ENCODE measurements at regions not wholly inside any gene's neighbourhood (a gene's known extent, or its start where the extent isn't known, plus 50 kb on each side); places are given as distances from the start of the nearest gene placed in this dataset.

- no peak overlapping the region for H3K9ac ChIP-seq (replicated peaks; ENCODE audit: extremely low read depth, insufficient read depth, low read length)
- H2AFZ ChIP-seq (ENCODE audit: low read depth, low read length) = no peak overlapping the region
- no peak overlapping the region for H3K4me2 ChIP-seq (ENCODE audit: insufficient read depth, low read length)
- no peaks in the 10 kb centered on the region for H3K27me3 ChIP-seq (ENCODE audit: control insufficient read depth in 2 of 2, insufficient read depth in 2 of 2, low read length in 2 of 2)
- no peaks in the 10 kb centered on the region for H3K9me3 ChIP-seq (replicated peaks; ENCODE audit: control insufficient read depth, insufficient read depth, low read length)
- H3K9me1 ChIP-seq (replicated peaks; ENCODE audit: control insufficient read depth, extremely low read depth, insufficient read depth, low read length) = no peaks in the 10 kb centered on the region
- POLR2A ChIA-PET = no interaction called here
- no peak for FAIRE-seq
- no peak for DNase-seq (ENCODE audit: low read depth, low spot score)
- H3K36me3 ChIP-seq (ENCODE audit: control insufficient read depth in 2 of 2, extremely low read depth in 1 of 2, insufficient read depth in 2 of 2, low read length in 2 of 2) = no peaks in the 10 kb centered on the region
- no peaks in the 10 kb centered on the region for H3K79me2 ChIP-seq (ENCODE audit: control insufficient read depth, insufficient read depth, low read length)
- intact Hi-C loops (cut with micrococcal nuclease) (no loop called here), dilution Hi-C loops (cut with MboI; ENCODE audit: extremely low pct_ligation_motif_present, low sequenced_read_pairs) (no loop called here)
- no TSS peak for BruUV-seq (replicated peaks)
- H4K20me1 ChIP-seq (replicated peaks; ENCODE audit: control insufficient read depth, extremely low read depth, insufficient read depth, low read length) = no peaks in the 10 kb centered on the region
- no peak overlapping the region for H3K4me3 ChIP-seq (replicated peaks in 1 of 3; ENCODE audit: insufficient read depth in 1 of 3, low read depth in 1 of 3, low read length in 3 of 3)
- H3K27ac ChIP-seq (ENCODE audit: insufficient read depth, low read depth, low read length) = no peak overlapping the region
- CTCF ChIA-PET = no interaction called here
- TF ChIP-seq CTCF (IDR thresholded peaks at IDR 0.05; ENCODE audit: extremely low read depth in 1 of 2, insufficient read depth in 1 of 2, low read depth in 1 of 2, low read length in 2 of 2) (no peak), GATA2 (IDR thresholded peaks at IDR 0.05; ENCODE audit: insufficient read depth, insufficient read length, low read depth, low read length) (no peak), MAX (IDR thresholded peaks at IDR 0.05; ENCODE audit: insufficient read depth, insufficient read length) (no peak), POLR2A (IDR thresholded peaks at IDR 0.05; ENCODE audit: low read depth, low read length) (no peak), JUN (IDR thresholded peaks at IDR 0.05; ENCODE audit: borderline replicate concordance, insufficient read depth, insufficient read length, low read depth) (no peak)
- H3K4me1 ChIP-seq (ENCODE audit: control insufficient read depth, extremely low read depth, insufficient read depth, low read length) = no peaks in the 10 kb centered on the region
These were observed 110.3 kb downstream of the OXSM start for GRCh38 chr3:25900161-25900560.

GRCh38 chr3:25901796-25902195 is 111.9 kb downstream of the OXSM start:
- CTCF ChIA-PET = interaction anchor here (0.9 kb wide), 1 partner anchor 45 kb away, joined by 3 read pairs; no protein-coding TSS in a partner anchor
- H3K79me2 ChIP-seq (ENCODE audit: control insufficient read depth, insufficient read depth, low read length) = no peaks in the 10 kb centered on the region
- H3K27ac ChIP-seq (ENCODE audit: insufficient read depth, low read depth, low read length) = no peak overlapping the region
- no peaks in the 10 kb centered on the region for H4K20me1 ChIP-seq (replicated peaks; ENCODE audit: control insufficient read depth, extremely low read depth, insufficient read depth, low read length)
- dilution Hi-C loops (cut with MboI; ENCODE audit: extremely low pct_ligation_motif_present, low sequenced_read_pairs) = no loop called here
- H3K27me3 ChIP-seq (ENCODE audit: control insufficient read depth in 2 of 2, insufficient read depth in 2 of 2, low read length in 2 of 2) = no peaks in the 10 kb centered on the region
- DNase-seq (ENCODE audit: low read depth, low spot score) (no peak), FAIRE-seq (no peak)
- POLR2A ChIA-PET = no interaction called here
- no peaks in the 10 kb centered on the region for H3K36me3 ChIP-seq (ENCODE audit: control insufficient read depth in 2 of 2, extremely low read depth in 1 of 2, insufficient read depth in 2 of 2, low read length in 2 of 2)
- no peak overlapping the region for H2AFZ ChIP-seq (ENCODE audit: low read depth, low read length)
- no peaks in the 10 kb centered on the region for H3K4me1 ChIP-seq (ENCODE audit: control insufficient read depth, extremely low read depth, insufficient read depth, low read length)
- H3K9me1 ChIP-seq (replicated peaks; ENCODE audit: control insufficient read depth, extremely low read depth, insufficient read depth, low read length) = no peaks in the 10 kb centered on the region
- intact Hi-C loops (cut with micrococcal nuclease) = no loop called here
- BruUV-seq (replicated peaks) = no TSS peak
- no peak overlapping the region for H3K4me3 ChIP-seq (replicated peaks in 1 of 3; ENCODE audit: insufficient read depth in 1 of 3, low read depth in 1 of 3, low read length in 3 of 3)
- H3K4me2 ChIP-seq (ENCODE audit: insufficient read depth, low read length) = no peak overlapping the region
- no peaks in the 10 kb centered on the region for H3K9me3 ChIP-seq (replicated peaks; ENCODE audit: control insufficient read depth, insufficient read depth, low read length)
- H3K9ac ChIP-seq (replicated peaks; ENCODE audit: extremely low read depth, insufficient read depth, low read length) = no peak overlapping the region
- TF ChIP-seq EZH2 (IDR thresholded peaks at IDR 0.05; ENCODE audit: borderline replicate concordance, low read depth, low read length, severe bottlenecking) = no peak
- no peak for TF ChIP-seq POLR2AphosphoS5 (IDR thresholded peaks at IDR 0.05; ENCODE audit: insufficient read depth, low read depth, low read length)
- TF ChIP-seq FOS (IDR thresholded peaks at IDR 0.05; ENCODE audit: borderline replicate concordance, insufficient read depth, low read length) = no peak
- TF ChIP-seq MAX (IDR thresholded peaks at IDR 0.05; ENCODE audit: insufficient read depth, insufficient read length) = no peak
- TF ChIP-seq JUN (IDR thresholded peaks at IDR 0.05; ENCODE audit: borderline replicate concordance, insufficient read depth, insufficient read length, low read depth) = no peak
- no peak for TF ChIP-seq MYC (IDR thresholded peaks at IDR 0.05; ENCODE audit: low read depth, low read length)
- TF ChIP-seq POLR2A (IDR thresholded peaks at IDR 0.05; ENCODE audit: low read depth, low read length) = no peak

Measured in endothelial cell of umbilical vein (primary cell).